ENCODE measurements at regions not wholly inside any gene's neighbourhood (a gene's known extent, or its start where the extent isn't known, plus 50 kb on each side); places are given as distances from the start of the nearest gene placed in this dataset.

GRCh38 chr7:145036604-145037405 is 201.0 kb upstream of the TPK1 start:
- Histone ChIP-seq H3K9ac (ENCODE audit: insufficient read depth in 1 of 2, low read length in 2 of 2) (no peak overlapping the region), H3K36me3 (ENCODE audit: control insufficient read depth in 4 of 4, insufficient read depth in 4 of 4, low read length in 4 of 4) (no peaks in the 10 kb centered on the region), H3K27me3 (ENCODE audit: control insufficient read depth in 3 of 3, insufficient read depth in 3 of 3, low read length in 2 of 3) (no peaks in the 10 kb centered on the region), H3K4me1 (ENCODE audit: control insufficient read depth in 5 of 5, insufficient read depth in 5 of 5, low read length in 5 of 5) (no peaks in the 10 kb centered on the region), H3K27ac (ENCODE audit: low read depth in 1 of 2, low read length in 1 of 2) (no peak overlapping the region), H3K4me3 (no peak overlapping the region), H3K9me3 (ENCODE audit: control insufficient read depth in 4 of 4, insufficient read depth in 3 of 4, low read length in 3 of 4) (peaks cover 0 to 7% (median 0%) of the 10 kb centered on the region in 4 donors)
- peak; percentile 27 to 78 (median 68) for DNase-seq
- TF ChIP-seq, protein P1, sequence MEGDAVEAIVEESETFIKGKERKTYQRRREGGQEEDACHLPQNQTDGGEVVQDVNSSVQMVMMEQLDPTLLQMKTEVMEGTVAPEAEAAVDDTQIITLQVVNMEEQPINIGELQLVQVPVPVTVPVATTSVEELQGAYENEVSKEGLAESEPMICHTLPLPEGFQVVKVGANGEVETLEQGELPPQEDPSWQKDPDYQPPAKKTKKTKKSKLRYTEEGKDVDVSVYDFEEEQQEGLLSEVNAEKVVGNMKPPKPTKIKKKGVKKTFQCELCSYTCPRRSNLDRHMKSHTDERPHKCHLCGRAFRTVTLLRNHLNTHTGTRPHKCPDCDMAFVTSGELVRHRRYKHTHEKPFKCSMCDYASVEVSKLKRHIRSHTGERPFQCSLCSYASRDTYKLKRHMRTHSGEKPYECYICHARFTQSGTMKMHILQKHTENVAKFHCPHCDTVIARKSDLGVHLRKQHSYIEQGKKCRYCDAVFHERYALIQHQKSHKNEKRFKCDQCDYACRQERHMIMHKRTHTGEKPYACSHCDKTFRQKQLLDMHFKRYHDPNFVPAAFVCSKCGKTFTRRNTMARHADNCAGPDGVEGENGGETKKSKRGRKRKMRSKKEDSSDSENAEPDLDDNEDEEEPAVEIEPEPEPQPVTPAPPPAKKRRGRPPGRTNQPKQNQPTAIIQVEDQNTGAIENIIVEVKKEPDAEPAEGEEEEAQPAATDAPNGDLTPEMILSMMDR (IDR thresholded peaks at IDR 0.05; ENCODE audit: control extremely low read depth, extremely low read depth), result peak; percentile 19
- WGBS, 2 donors, result 15 to 17% methylated on average over 5 of the region's 5 CpGs
- no peak for ATAC-seq (ENCODE audit: insufficient read depth, low FRiP score)

- no peak overlapping the region for H3K9ac ChIP-seq (ENCODE audit: insufficient read depth in 1 of 2, low read length in 2 of 2)
These were observed 195.3 kb upstream of the TPK1 start for GRCh38 chr7:145031162-145031561.

DNA sequence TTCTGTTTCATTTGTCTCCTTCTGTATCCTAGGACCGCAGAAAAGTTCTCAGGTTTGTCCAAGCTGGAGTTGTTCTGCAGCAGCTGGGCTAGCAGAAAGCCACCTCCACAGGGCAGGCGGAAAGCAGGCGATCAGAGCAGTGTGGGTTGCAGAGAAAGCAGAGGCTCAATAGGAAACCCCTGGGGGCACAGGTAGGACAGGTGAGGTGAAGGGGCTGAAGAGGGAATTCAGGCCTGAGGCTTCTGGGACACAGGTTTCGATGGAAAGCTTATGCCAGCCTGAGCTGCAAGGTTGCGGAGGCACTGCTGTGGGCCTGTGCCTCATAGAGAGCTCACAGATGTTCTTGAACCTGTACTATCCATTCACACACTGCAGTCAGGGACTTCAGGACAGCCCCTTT is 194.9 kb upstream of the TPK1 start:
- Histone ChIP-seq H3K27ac (ENCODE audit: low read depth in 1 of 2, low read length in 1 of 2) (no peak overlapping the region), H3K36me3 (ENCODE audit: control insufficient read depth in 4 of 4, insufficient read depth in 4 of 4, low read length in 4 of 4) (no peaks in the 10 kb centered on the region), H3K9me3 (ENCODE audit: control insufficient read depth in 4 of 4, insufficient read depth in 3 of 4, low read length in 3 of 4) (peaks cover 0 to 7% (median 0%) of the 10 kb centered on the region in 4 donors), H3K27me3 (ENCODE audit: control insufficient read depth in 3 of 3, insufficient read depth in 3 of 3, low read length in 2 of 3) (no peaks in the 10 kb centered on the region), H3K4me1 (ENCODE audit: control insufficient read depth in 5 of 5, insufficient read depth in 5 of 5, low read length in 5 of 5) (no peaks in the 10 kb centered on the region), H3K4me3 (no peak overlapping the region), H3K9ac (ENCODE audit: insufficient read depth in 1 of 2, low read length in 2 of 2) (no peak overlapping the region)
- TF ChIP-seq, protein P1 (IDR thresholded peaks at IDR 0.05; ENCODE audit: control extremely low read depth, extremely low read depth), result no peak
- WGBS, 2 donors, result 92 to 98% methylated on average over 5 of the region's 5 CpGs
- no peak for ATAC-seq (ENCODE audit: insufficient read depth, low FRiP score)
- DNase-seq, result no peak

More at GRCh38 chr7:145031162-145031561, 195.3 kb upstream of the TPK1 start:
- Histone ChIP-seq H3K9me3 (ENCODE audit: control insufficient read depth in 4 of 4, insufficient read depth in 3 of 4, low read length in 3 of 4) (peaks cover 0 to 7% (median 0%) of the 10 kb centered on the region in 4 donors), H3K36me3 (ENCODE audit: control insufficient read depth in 4 of 4, insufficient read depth in 4 of 4, low read length in 4 of 4) (no peaks in the 10 kb centered on the region), H3K27ac (ENCODE audit: low read depth in 1 of 2, low read length in 1 of 2) (no peak overlapping the region), H3K4me3 (no peak overlapping the region), H3K27me3 (ENCODE audit: control insufficient read depth in 3 of 3, insufficient read depth in 3 of 3, low read length in 2 of 3) (no peaks in the 10 kb centered on the region), H3K4me1 (ENCODE audit: control insufficient read depth in 5 of 5, insufficient read depth in 5 of 5, low read length in 5 of 5) (no peaks in the 10 kb centered on the region)
- ATAC-seq (ENCODE audit: insufficient read depth, low FRiP score), result no peak
- TF ChIP-seq, protein P1 (IDR thresholded peaks at IDR 0.05; ENCODE audit: control extremely low read depth, extremely low read depth), result no peak
- 53 to 64% methylated on average over 5 of the region's 5 CpGs for WGBS, 2 donors
- no peak for DNase-seq

Data from lung (tissue), 11 donors.